Amygdala (tissue), 56 donors: ENCODE measurements at regions not wholly inside any gene's neighbourhood (a gene's known extent, or its start where the extent isn't known, plus 50 kb on each side); places are given as distances from the start of the nearest gene placed in this dataset.
"Not testable (repeated sequence)": the region's sequence is repeated elsewhere in the genome, so short reads cannot be mapped to it uniquely, and the experiment has no call there.

Source experiments
- DNase-seq, 56 donors: peaks; one replicate each; lab custom pipeline; 2025; lab: John Stamatoyannopoulos, UW

DNA sequence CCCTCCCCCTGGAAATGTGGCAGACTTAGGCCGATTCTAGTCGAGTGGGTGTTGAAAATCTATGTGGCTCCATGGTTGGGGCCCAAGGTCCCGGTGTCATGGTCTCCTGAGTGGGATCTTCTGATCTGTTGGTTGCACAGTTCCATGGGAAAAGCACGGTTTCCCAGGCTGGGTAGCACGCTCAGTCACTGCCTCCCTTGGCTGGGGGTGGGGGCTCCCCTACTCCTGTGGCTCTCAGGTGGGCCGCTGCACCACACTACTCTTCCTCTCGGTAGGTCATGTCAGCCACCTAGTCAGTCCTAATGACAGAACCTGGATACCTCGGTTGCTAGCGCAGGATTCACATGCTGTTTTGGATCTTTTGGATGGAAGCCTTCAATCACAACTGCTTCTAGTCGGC, 247.0 kb downstream of the SPRY2 start:
- DNase-seq: no peak

DNA sequence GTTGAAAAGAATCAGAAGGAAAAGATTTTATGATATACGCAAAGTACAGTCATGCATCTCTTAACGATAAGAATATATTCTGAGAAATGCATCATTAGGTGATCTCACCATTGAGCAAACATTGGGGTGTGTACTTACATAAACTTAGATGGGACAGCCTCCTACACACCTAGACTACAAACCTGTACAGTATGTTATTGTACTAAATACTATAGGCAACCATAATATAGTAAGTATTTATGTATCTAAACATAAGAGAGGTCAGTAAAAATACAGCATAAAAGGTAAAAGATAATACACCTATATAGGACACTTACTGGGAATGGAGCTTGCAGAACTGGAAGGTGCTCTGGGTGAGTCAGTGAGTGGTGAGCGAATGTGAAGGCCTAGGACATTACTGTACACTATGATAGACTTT, 254.6 kb downstream of the SPRY2 start:
- DNase-seq: no peak

DNA sequence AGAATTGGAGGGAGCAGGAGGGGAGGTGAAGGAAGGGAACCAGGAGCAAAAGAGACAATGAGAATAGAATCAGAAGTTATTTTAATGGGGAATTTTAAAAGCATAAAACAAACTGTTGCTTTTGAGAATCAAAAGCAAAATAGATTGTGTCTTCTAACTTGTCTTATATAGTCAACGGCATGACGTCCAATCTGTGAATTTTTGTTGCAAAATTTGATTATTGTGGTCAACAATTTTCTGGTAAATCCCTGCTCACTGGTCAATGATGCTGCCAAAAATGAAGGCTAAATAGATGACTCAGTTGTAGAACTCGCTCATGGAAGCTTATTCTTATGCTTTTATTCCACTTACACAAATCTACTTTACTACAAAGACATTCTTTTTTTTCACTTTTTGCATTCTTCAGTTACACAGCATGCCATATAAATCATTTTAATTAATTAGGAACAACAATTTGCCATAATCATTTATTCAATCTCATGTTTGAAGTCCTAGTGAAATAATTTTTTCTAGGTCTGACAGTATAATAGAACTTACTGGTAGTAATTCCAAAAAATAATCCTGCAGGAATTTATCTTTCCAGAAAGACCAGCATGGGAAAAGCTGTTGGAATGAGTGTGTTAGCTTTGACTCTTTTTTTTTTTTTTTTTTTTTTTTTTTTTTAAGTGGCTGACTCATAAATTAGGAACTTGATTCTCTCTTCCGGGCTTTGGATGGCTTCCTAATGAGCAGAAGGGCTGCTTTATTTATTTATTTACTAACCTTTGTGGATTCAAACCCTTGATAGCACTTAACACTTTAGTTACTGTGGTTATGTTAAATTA, 256.9 kb downstream of the SPRY2 start:
- DNase-seq: no peak

DNA sequence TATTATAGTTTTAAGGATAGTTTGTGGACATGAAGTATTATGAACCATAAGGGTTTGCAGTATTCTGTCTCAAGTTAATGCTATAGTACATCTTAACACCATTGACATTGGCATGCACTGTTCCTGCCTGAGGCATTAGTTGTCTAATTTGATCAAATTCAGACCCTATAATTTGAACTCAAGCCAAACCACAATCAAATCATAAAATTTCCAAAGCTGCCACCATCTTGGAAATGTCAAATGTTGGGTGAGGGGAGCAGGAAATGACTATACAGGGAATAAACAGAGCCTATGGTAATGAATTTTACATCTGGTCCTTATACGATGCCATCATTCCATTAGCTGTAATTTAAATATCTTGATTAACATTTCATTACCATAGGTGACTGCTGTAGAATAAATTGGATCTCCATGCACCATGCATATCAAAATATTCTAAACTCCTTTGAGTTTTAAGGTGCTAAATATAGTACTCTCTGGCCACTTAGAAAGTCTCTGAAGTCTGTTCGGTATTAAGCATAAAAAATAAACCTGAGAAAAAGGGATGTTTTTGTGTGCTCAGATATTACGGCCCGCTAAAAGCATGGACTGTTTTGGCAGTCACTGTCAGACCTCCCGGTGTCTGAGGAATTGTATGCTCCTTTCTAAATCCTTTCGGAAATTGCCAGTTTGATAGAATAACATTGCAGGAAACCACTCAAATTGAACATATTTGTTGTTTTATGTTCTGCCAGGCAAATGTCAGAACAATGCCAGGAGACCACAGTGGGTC, 257.7 kb downstream of the SPRY2 start:
- no peak for DNase-seq

DNA sequence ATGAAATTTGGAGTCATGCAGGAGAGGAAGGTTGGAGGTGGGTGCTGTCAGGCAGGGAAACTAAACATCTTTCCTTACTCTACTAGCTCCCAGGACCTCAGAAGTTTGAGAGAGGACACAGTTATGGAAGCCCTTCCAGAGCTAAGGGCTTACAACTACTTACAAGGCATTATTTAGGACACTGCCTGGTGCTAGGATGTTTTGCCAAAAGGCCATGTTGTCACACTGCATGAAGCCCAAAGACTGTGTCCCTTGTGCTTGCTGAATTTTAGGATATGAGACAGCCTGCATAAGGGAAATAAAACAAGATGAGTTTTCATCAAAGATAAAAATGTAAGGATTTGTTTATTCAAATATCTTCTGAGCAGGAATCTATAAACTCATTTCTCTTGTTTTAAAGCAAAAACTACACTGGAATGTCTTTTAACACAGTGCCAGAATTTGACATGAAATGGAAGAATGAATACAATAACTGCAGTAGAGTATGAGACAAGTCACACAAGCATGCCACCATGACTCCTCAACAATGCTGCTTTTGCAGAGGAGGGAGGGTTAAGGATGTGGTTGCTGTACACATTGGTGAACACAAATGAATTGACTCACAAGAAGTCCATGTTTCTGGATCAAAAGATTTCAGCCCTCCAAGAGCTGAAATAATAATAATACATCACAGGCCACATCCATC, 258.4 kb downstream of the SPRY2 start:
- DNase-seq: no peak

DNA sequence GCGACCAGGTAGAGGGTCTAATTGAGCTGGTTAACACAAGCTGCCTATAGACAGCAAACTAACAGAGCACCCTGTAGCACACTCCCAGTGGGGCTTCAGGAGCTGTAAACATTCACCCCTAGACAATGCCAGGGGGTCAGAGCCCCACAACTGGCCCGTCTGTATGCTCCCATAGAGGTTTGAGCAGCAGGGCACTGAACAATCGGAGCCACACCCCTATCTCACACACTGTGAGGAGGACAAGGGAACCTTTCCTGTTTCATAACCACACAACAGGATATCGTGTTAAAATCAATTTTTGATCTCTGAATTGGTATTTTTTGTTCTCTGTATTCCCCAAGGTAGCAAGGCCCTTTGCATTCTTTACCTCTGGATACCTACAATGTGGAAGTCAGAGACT, 266.1 kb downstream of the SPRY2 start:
- no peak for DNase-seq

DNA sequence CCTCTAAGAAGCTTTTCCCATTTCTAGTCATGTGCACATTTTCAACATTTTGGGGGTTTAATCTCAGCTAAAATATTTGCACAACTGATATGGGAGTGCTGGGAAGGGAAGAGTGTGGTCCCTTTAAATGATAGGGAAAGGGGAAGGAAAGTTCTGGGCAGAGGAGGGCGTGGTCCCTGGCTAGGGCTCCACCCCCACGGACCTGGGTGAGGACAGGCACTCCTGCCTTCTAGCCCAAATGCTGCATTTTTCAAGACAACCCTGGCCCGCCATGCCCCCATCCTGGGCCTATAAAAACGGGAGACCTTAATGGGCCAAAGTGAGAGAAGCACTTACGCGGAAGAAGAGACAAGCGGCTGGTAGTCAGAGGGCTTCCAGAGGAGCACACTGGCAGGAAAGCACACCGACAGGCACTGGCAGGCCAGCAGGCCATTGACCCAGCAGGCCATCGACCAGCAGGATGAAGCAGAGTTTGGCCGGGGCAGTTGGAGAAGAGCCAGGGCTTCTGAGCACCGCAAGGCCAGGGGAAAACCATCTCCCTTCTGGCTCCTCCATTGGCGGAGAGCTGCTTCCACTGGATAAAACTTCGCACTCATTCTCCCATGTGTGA, 266.7 kb downstream of the SPRY2 start:
- peak in 13 of 56 donors; percentile 1 to 32 (median 10) for DNase-seq

DNA sequence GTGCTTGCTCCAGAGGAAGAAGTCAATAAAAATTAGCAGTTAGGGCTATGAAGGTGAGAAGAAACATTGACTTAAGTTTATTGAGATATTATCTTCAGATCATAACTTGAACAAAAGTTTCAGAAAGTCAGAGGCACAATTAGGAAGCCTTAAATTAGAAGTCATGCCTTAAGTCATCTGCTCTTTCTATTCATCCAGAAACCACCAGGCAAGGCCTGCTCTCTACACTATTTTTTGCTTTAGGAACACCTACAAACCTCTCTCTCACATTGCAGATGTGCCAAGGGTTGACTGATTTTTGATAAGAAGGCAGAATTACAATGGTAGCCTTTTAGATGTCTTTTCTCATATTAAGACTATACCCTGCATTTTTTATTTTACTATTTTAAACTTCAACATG, 268.7 kb downstream of the SPRY2 start:
- DNase-seq: no peak

DNA sequence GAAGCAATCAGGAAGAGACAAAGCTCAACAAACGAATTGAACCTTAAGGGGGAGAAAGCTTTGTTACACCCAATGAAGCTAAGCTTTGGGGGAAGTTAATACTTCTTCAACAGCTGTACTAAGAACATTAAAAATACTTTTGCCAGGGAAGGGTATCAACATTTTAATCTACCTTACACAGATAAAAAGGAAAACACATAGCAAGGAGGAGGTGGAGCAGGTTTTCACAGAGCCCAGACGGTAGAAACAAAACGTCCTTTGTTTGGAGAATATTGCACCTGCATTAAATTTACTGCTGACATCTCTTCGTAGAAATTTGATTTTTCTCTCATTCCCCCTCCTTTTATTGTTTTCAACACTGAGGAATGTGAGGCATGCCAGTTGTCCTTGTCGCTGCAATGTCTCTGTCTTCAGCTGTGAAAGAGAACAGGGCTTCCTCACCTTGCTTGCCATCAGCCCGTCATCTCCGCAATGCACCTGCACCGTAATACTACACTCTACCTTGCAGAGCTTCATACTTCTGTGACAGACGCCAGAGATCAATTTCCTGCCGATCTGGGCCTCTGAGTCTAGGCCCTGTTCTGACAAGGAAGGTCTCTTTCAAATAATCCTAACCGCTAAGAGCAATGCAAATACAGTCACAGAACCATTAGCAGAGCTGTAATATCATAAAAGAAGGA, 270.8 kb downstream of the SPRY2 start:
- DNase-seq: no peak

DNA sequence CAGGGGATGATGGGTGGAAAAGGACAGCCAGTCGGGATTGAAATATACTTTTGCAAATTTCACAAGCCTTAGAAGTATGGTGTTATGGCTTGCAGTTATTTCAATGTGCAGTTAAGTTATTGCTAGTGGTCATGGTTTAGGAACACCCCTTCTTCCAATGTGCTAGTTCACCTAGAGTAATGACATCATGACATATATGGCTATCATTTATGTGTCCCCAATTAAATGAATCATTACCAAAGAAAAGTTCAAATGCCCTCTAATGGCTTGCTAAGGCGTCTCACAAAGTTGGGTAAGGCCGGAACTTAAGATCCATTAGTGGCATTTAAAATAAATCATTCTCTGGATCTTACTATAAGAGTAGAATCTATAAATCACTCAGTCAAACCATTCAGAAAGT, 271.6 kb downstream of the SPRY2 start:
- no peak for DNase-seq

DNA sequence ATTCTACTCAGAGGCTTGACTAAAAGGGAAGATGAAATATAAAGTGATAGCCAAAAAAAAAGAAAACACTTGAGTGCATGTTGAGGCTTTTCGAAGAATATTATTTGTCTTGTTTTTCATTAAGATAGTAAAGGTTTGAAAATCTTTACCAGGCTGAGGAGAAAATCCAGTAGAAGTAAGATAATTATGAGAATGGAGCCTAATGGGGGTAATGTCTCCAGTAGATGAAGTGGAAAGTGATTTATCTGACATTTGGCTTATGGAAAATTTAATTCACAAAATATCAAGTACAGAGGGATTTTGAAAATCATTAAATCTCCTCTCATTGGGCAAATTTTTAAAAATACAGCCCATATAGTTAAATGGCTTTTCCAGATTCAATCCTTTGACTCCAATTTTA, 274.9 kb downstream of the SPRY2 start:
- DNase-seq: no peak

DNA sequence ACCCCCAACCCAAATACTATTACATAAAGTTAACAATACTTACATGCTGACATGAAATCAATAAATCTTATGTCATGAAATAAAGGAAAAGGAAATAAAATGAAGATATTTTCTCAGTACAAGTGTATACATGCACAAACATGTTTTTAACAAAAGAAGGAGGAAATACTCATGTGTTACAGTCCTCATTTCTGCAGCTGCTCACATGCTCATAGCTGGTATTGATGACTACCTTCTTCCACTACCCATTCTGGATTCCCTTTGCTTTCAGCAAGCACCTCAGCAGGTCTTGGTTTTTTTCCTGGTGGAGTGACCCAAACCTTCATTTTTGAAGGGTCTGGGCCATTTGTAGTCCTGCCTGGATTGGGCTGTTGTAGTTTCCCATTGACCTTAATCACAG, 278.5 kb downstream of the SPRY2 start:
- DNase-seq: not testable (repeated sequence)

DNA sequence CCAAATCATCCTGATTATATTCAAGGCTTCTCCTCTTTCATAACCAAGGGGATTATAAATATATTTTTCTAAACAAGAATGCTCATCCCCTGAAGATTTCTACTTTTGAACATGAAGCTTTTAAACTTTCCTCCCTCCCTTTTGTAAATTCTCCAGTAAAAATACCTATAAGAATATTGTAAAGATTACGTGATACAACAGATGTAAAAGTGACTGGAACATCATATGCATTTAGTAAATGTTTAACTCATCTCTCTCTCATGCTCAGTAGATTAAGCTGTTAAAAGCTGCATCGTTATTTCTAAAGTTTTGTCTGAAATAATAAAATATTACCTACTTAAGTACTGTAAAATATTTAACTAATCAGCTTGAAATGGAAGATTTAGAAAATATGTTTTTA, 281.1 kb downstream of the SPRY2 start:
- DNase-seq: no peak

DNA sequence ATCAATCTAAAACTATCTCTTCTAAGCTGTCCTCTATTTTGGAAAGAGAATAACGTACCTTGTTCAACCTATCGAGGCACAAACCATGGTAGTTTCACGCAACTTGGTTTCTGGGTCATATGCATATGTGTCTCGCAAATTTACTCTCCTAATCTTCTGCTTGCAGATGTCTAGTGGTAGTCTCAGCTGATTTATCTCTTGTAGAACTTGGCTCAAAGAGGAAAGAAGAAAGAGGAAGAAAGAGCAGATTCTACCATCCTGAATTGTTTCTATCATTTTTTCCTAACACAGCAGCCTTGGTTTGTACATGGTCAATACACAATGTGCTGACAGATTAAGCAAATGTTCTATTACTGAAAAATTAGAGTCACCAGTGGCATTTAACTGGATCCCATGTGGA, 282.3 kb downstream of the SPRY2 start:
- DNase-seq: no peak

DNA sequence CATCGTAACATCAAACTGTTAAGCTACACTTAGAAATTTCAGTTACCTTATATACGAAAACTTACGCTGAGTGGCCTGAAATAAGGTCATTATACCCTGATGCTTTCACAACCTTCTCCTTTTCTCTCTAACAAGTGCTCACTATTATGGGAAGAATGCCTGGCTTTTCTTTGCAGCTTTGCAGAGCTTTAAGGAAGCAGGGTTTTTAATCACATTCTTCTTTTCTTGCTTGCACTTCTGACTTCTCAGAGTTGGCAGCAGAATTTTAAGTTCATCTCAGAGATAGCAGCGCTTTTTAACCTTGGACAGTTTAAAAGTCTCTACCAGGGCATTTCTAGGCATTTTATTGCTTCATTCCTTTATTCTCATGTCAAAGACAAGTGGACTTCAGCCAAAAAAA, 285.1 kb downstream of the SPRY2 start:
- DNase-seq: no peak

DNA sequence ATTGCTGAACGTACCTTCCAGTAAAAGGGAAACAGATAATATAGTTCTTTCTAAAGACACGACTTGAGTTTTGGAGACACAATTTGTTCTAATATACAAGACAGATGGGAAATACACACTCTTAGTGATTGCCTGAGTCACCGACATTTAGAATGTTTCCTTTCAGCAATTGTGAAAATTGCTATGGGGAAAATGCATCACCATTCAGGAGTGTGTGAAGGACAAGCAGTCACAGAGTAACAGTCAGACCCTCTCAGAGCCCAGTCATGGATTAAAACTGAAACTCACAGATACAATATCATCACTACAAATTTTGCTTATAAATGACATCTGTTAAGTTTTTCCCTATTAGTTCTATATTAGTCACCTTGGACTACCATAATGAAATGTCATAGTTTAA, 286.1 kb downstream of the SPRY2 start:
- DNase-seq: no peak

DNA sequence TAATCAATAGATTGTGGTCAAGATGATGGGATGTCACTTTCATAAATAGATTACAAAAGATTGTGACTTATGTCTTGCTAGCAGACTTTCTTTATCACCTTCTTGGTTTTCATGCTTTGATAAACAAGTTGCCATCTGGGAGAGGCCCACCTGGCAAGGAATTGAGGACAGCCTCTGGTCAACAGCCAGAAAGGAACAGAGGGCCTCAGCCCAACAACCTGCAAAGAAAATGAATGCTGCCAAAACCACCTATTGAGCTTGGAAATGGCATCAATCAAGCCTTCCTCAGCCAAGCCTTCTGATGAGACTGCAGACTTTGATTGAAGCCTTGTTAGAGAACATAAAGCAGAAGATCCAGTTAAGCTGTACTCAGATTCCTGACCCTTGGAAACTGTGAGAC, 288.6 kb downstream of the SPRY2 start:
- no peak for DNase-seq

DNA sequence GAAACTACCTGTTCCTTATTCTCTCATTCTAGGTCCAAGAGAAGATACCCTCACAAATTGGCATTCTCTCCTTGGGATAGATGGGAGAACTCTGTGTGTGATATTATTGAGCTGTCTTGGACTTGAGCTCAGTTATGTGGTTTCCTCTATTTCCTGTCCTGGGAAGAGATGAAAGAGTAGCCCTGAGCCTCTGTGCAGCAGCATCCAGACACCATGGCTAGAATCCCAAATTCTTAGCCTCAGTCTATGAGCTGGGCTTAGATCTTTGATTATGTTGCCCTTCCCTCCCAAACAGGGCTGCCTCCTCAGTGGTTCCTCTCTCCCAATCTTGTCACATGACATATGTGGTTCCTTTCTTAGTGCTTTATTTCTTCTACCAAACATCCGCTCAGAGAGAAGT, 290.7 kb downstream of the SPRY2 start:
- DNase-seq: no peak

DNA sequence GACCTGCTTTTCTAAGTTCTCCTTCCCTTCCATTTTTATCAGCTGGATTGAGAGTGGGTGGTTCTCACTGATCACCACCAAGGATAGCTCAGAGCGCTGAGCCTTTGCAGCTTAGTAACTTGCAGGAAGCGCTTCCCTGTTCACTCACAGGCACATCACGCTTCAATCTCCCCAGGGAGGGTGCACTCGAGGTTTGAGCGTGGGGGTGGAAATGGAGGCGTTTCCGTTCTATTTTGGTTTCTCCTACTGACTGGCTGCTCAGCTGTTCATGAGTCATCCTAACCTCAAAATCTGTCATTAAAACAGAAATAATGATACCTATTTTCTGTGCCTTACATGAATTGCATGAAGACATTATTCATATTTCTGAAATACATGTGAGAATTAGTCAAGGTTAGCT, 292.1 kb downstream of the SPRY2 start:
- DNase-seq: peak in 52 of 56 donors; percentile 7 to 90 (median 59)

DNA sequence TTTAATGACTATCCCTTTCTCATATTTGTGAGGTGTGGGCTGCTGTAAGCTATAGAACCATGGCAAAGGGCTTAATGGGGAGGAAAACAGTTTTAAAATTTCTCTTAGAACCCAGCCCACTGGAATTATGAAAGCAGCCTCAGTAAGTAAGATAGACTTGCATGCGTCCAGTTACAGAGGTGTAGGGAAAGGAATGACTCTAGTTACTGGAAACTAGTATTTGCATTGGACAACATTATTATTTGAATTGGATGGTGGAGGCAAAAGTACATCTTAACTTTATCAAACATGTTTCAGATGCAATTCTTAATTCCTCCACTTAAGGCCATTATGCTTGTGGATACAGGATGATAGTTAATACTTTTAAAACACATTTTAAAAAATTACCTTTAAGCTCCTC, 292.9 kb downstream of the SPRY2 start:
- DNase-seq: no peak
